Suprapubic skin (tissue), 4 donors: ENCODE measurements at regions not wholly inside any gene's neighbourhood (a gene's known extent, or its start where the extent isn't known, plus 50 kb on each side); places are given as distances from the start of the nearest gene placed in this dataset.

Source experiments
- CTCF ChIP-seq, 2 donors: fragments of 200-600 bp in 1 of 2; fragments of 450-650 bp in 1 of 2; sonication (generic) in 1 of 2; IDR thresholded peaks; one replicate each; pipeline ENCODE4 v1.5.1; 2016 to 2019; ENCODE audit warnings: antibody characterized with exemption in 2 of 2, mild to moderate bottlenecking in 1 of 2, moderate library complexity in 1 of 2
- EP300 ChIP-seq: sonication (generic); formaldehyde crosslinking; IDR thresholded peaks from one replicate; pipeline ENCODE4 v1.6.1; 2017; ENCODE audit warnings: antibody characterized with exemption
- POLR2A ChIP-seq, 2 donors: fragments of 450-650 bp; IDR thresholded peaks; one replicate each; pipeline ENCODE4 v1.6.1; 2017; ENCODE audit warnings: antibody characterized with exemption in 2 of 2, mild to moderate bottlenecking in 2 of 2, moderate library complexity in 2 of 2
- POLR2AphosphoS5 ChIP-seq, 3 donors: sonication (generic); formaldehyde crosslinking; IDR thresholded peaks; one replicate each; pipeline ENCODE4 v1.6.1; 2017; ENCODE audit warnings: antibody characterized with exemption in 3 of 3

- TF ChIP-seq CTCF (IDR thresholded peaks at IDR 0.05) (no peak), POLR2A (IDR thresholded peaks at IDR 0.05) (no peak), EP300 (no peak), POLR2AphosphoS5 (IDR thresholded peaks at IDR 0.05) (no peak)
Observed at GRCh38 chr4:157964463-157964862, 208.4 kb downstream of the GASK1B start.
